SU-DHL-6 (cell line): ENCODE measurements at regions not wholly inside any gene's neighbourhood (a gene's known extent, or its start where the extent isn't known, plus 50 kb on each side); places are given as distances from the start of the nearest gene placed in this dataset.

Experiments used
- H2AFZ ChIP-seq: fragments of 200-600 bp; sonication (generic); 2 replicates; pipeline ENCODE4 v1.6.1; 2014; ENCODE audit warnings: low read depth, mild to moderate bottlenecking, moderate library complexity, mixed read lengths, antibody characterized with exemption, low read length; ENCODE audit not compliant: severe bottlenecking
- H3F3A ChIP-seq: fragments of 200-600 bp; shearing (Covaris generic); 2 replicates; pipeline ENCODE4 v1.6.0; 2016; ENCODE audit warnings: antibody characterized with exemption, mild to moderate bottlenecking; ENCODE audit not compliant: insufficient read depth
- H3K27ac ChIP-seq: fragments of 200-600 bp; sonication (generic); 2 replicates; pipeline ENCODE4 v1.5.1; 2016; ENCODE audit warnings: low read depth, mild to moderate bottlenecking, low read length, moderate library complexity, mixed read lengths
- H3K27me3 ChIP-seq: fragments of 200-600 bp; sonication (generic), shearing (Covaris generic); 2 replicates; pipeline ENCODE4 v1.6.0; 2014; ENCODE audit warnings: mild to moderate bottlenecking, low read length
- H3K36me3 ChIP-seq: fragments of 200-600 bp; sonication (generic); 2 replicates; pipeline ENCODE4 v1.6.1; 2014; ENCODE audit warnings: mild to moderate bottlenecking, low read length, mixed read lengths
- H3K4me2 ChIP-seq: fragments of 300-600, 200-600 bp; shearing (Covaris generic), sonication (generic); 2 replicates; pipeline ENCODE4 v1.6.0; 2014; ENCODE audit warnings: low read length, low read depth, mild to moderate bottlenecking; ENCODE audit not compliant: poor library complexity, severe bottlenecking
- H3K4me3 ChIP-seq: fragments of 200-600 bp; sonication (generic); 2 replicates; pipeline ENCODE4 v1.5.1; 2014; ENCODE audit warnings: antibody characterized with exemption, low read length, mild to moderate bottlenecking, mixed read lengths; ENCODE audit not compliant: insufficient read depth, poor library complexity, severe bottlenecking
- H3K79me2 ChIP-seq: fragments of 200-600 bp; sonication (generic); 2 replicates; pipeline ENCODE4 v1.6.1; 2014; ENCODE audit warnings: mild to moderate bottlenecking, low read length, moderate library complexity; ENCODE audit not compliant: insufficient read depth
- H3K9ac ChIP-seq: fragments of 200-600 bp; sonication (generic); 2 replicates; pipeline ENCODE4 v1.7.0; 2014; ENCODE audit warnings: mild to moderate bottlenecking, low read length
- H3K9me2 ChIP-seq: fragments of 200-600 bp; sonication (generic); replicated peaks from 2 replicates; pipeline ENCODE4 v1.6.1; 2014; ENCODE audit warnings: low read length; ENCODE audit not compliant: insufficient read depth
- H3K9me3 ChIP-seq: fragments of 200-600 bp; sonication (generic); 2 replicates; pipeline ENCODE4 v1.6.1; 2014; ENCODE audit warnings: low read length, mixed read lengths; ENCODE audit not compliant: insufficient read depth
- H4K20me1 ChIP-seq: fragments of 200-600 bp; sonication (generic); 2 replicates; pipeline ENCODE4 v1.6.1; 2014; ENCODE audit warnings: low read depth, mild to moderate bottlenecking, antibody characterized with exemption, low read length, moderate library complexity, mixed read lengths
- CTCF ChIP-seq: fragments of 200-600 bp; sonication (generic); IDR thresholded peaks from one replicate; pipeline ENCODE4 v1.5.1; 2017; ENCODE audit warnings: antibody characterized with exemption, mild to moderate bottlenecking, low read length, moderate library complexity; ENCODE audit not compliant: insufficient read depth, poor library complexity, severe bottlenecking
- EZH2phosphoT487 ChIP-seq: fragments of 200-600 bp; sonication (generic), shearing (Covaris generic); conservative IDR thresholded peaks from 2 replicates; pipeline ENCODE4 v1.6.1; 2018; ENCODE audit warnings: mild to moderate bottlenecking, antibody characterized with exemption, low read length, moderate library complexity, mixed read lengths

GRCh38 chr2:111659361-111660333, 224.3 kb downstream of the ANAPC1 start:
- no peak overlapping the region for H2AFZ ChIP-seq
- no peaks in the 10 kb centered on the region for H4K20me1 ChIP-seq
- H3K4me2 ChIP-seq: no peak overlapping the region
- TF ChIP-seq EZH2phosphoT487: no peak
- H3F3A ChIP-seq: no peaks in the 10 kb centered on the region
- H3K27ac ChIP-seq: no peak overlapping the region
- H3K9me3 ChIP-seq: no peaks in the 10 kb centered on the region
- no peak overlapping the region for H3K9ac ChIP-seq
- H3K4me3 ChIP-seq: no peak overlapping the region
- no peaks in the 10 kb centered on the region for H3K9me2 ChIP-seq
- no peaks in the 10 kb centered on the region for H3K79me2 ChIP-seq
- H3K27me3 ChIP-seq: no peaks in the 10 kb centered on the region
- H3K36me3 ChIP-seq: no peaks in the 10 kb centered on the region

GRCh38 chr2:111660811-111661210, 223.2 kb downstream of the ANAPC1 start:
- Histone ChIP-seq H4K20me1 (no peaks in the 10 kb centered on the region), H3F3A (no peaks in the 10 kb centered on the region), H3K9me3 (no peaks in the 10 kb centered on the region), H3K36me3 (no peaks in the 10 kb centered on the region), H3K79me2 (no peaks in the 10 kb centered on the region), H3K27me3 (no peaks in the 10 kb centered on the region), H3K9me2 (no peaks in the 10 kb centered on the region), H3K9ac (no peak overlapping the region), H3K4me3 (no peak overlapping the region), H3K4me2 (no peak overlapping the region), H3K27ac (no peak overlapping the region), H2AFZ (no peak overlapping the region)
- TF ChIP-seq EZH2phosphoT487 (no peak), CTCF (no peak)

- no peaks in the 10 kb centered on the region for H3K9me2 ChIP-seq
Measured at GRCh38 chr2:111661286-111661940, 222.6 kb downstream of the ANAPC1 start.

More at GRCh38 chr2:111661286-111661940, 222.6 kb downstream of the ANAPC1 start:
- H4K20me1 ChIP-seq: no peaks in the 10 kb centered on the region
- H3K36me3 ChIP-seq: no peaks in the 10 kb centered on the region
- no peak overlapping the region for H3K4me3 ChIP-seq
- no peaks in the 10 kb centered on the region for H3K79me2 ChIP-seq
- no peak overlapping the region for H3K9ac ChIP-seq
- H3K9me3 ChIP-seq: no peaks in the 10 kb centered on the region
- no peak overlapping the region for H3K4me2 ChIP-seq
- H3K27ac ChIP-seq: no peak overlapping the region
- no peaks in the 10 kb centered on the region for H3F3A ChIP-seq
- TF ChIP-seq CTCF: no peak
- no peak overlapping the region for H2AFZ ChIP-seq
- H3K27me3 ChIP-seq: no peaks in the 10 kb centered on the region
